HCT116 (cell line): ENCODE measurements at regions not wholly inside any gene's neighbourhood (a gene's known extent, or its start where the extent isn't known, plus 50 kb on each side); places are given as distances from the start of the nearest gene placed in this dataset.

Source experiments
- ATAC-seq: fragments of 200-7000 bp; cut with Tn5 transposase; 2 replicates; pipeline ENCODE4 v1.9.1; 2020; ENCODE audit warnings: mild to moderate bottlenecking, moderate library complexity
- BruUV-seq: library from RNA; stranded (reverse); fragments of 400-500 nt; replicated peaks from 2 replicates; lab custom pipeline; 2021; lab: Mats Ljungman, UMichigan
- CTCF ChIA-PET: fragments of 300-600 bp; sonication (Branson Sonifier 250); formaldehyde crosslinking; loops from one replicate; lab custom pipeline; 2021; ENCODE audit warnings: antibody characterized with exemption; lab: Charles Lee
- POLR2A ChIA-PET: fragments of 300-600, 350-600 bp; sonication (Branson Sonifier 250); formaldehyde crosslinking; loops from one replicate; lab custom pipeline; 2021; ENCODE audit warnings: antibody characterized with exemption; lab: Charles Lee
- RAD21 ChIA-PET, 2 experiments: fragments of 300-600 bp; sonication (Branson Sonifier 250); formaldehyde crosslinking; loops; one replicate each; lab custom pipeline; 2023; ENCODE audit warnings: low total read pairs in 2 of 2; ENCODE audit not compliant: uncharacterized antibody in 2 of 2, unreplicated experiment in 2 of 2, low non-redundant PET in 1 of 2; lab: Charles Lee
- DNase-seq: peaks from one replicate; pipeline ENCODE4 v3.0.0-alpha.2; 2010; ENCODE audit warnings: low read depth, low spot score
- H2AFZ ChIP-seq: fragments of 200-600 bp; shearing (Covaris generic), sonication (generic); 2 replicates; pipeline ENCODE4 v1.6.1; 2017; ENCODE audit warnings: low read depth, mixed run types, mixed read lengths, antibody characterized with exemption, low read length; ENCODE audit not compliant: poor library complexity, severe bottlenecking
- H3K27ac ChIP-seq: 2 replicates; pipeline ENCODE4 v1.5.1; 2012; ENCODE audit warnings: low read depth, low read length
- H3K27me3 ChIP-seq: fragments of 200-600 bp; sonication (generic); 2 replicates; pipeline ENCODE4 v1.6.1; 2016; ENCODE audit warnings: mixed run types, low read length, mixed read lengths; ENCODE audit not compliant: insufficient read depth
- H3K36me3 ChIP-seq, 2 experiments: fragments of 200-500 bp in 1 of 2; fragments of 200-600 bp in 1 of 2; sonication (Bioruptor generic) in 1 of 2; sonication (generic) in 1 of 2; 2 replicates each; pipeline versions ENCODE4 v1.5.1 to v1.6.1; 2014 to 2016; ENCODE audit warnings: low read length in 2 of 2, inconsistent platforms in 1 of 2, mixed read lengths in 1 of 2, mixed run types in 1 of 2; ENCODE audit not compliant: insufficient read depth in 2 of 2, control insufficient read depth in 1 of 2
- H3K4me1 ChIP-seq, 2 experiments: fragments of 200-600 bp in 1 of 2; sonication (generic) in 1 of 2; 2 replicates each; pipeline versions ENCODE4 v1.5.1 to v1.6.1; 2012 to 2017; ENCODE audit warnings: low read length in 2 of 2, inconsistent platforms in 1 of 2, mild to moderate bottlenecking in 1 of 2, mixed read lengths in 1 of 2, mixed run types in 1 of 2, moderate library complexity in 1 of 2; ENCODE audit not compliant: insufficient read depth in 2 of 2, control insufficient read depth in 1 of 2
- H3K4me2 ChIP-seq: fragments of 200-600 bp; sonication (generic); 2 replicates; pipeline ENCODE4 v1.6.1; 2017; ENCODE audit warnings: mixed run types, low read length, mixed read lengths
- H3K4me3 ChIP-seq, 2 experiments: fragments of 200-600 bp in 1 of 2; sonication (generic) in 1 of 2; replicated peaks in 1 of 2; 2 replicates each; pipeline ENCODE4 v1.5.1; 2011 to 2016; ENCODE audit warnings: low read length in 2 of 2, control low read depth in 1 of 2, low read depth in 1 of 2, mild to moderate bottlenecking in 1 of 2, mixed read lengths in 1 of 2, mixed run types in 1 of 2
- H3K79me2 ChIP-seq: fragments of 200-600 bp; sonication (generic); 2 replicates; pipeline ENCODE4 v1.6.1; 2017; ENCODE audit warnings: mild to moderate bottlenecking, mixed run types, low read length, moderate library complexity, mixed read lengths; ENCODE audit not compliant: insufficient read depth
- H3K9ac ChIP-seq: fragments of 200-600 bp; sonication (generic); 2 replicates; pipeline ENCODE4 v1.6.1; 2016; ENCODE audit warnings: low read length, mixed read lengths
- H3K9me2 ChIP-seq: fragments of 200-600 bp; sonication (generic), shearing (Covaris generic); 2 replicates; pipeline ENCODE4 v1.6.1; 2017; ENCODE audit warnings: mixed run types, mild to moderate bottlenecking, moderate library complexity; ENCODE audit not compliant: insufficient read depth
- H3K9me3 ChIP-seq, 2 experiments: fragments of 200-500 bp in 1 of 2; fragments of 200-600 bp in 1 of 2; sonication (Bioruptor generic) in 1 of 2; sonication (generic) in 1 of 2; 2 replicates each; pipeline ENCODE4 v1.6.1; 2014 to 2017; ENCODE audit warnings: low read length in 2 of 2, mixed read lengths in 2 of 2, inconsistent platforms in 1 of 2, low read depth in 1 of 2, mild to moderate bottlenecking in 1 of 2, mixed run types in 1 of 2, moderate library complexity in 1 of 2; ENCODE audit not compliant: control insufficient read depth in 1 of 2, insufficient read depth in 1 of 2
- H4K20me1 ChIP-seq: fragments of 200-600 bp; sonication (generic), shearing (Covaris generic); 2 replicates; pipeline ENCODE4 v1.6.1; 2017; ENCODE audit warnings: mixed run types, mild to moderate bottlenecking, moderate library complexity; ENCODE audit not compliant: insufficient read depth
- ATF3 ChIP-seq: IDR thresholded peaks from 2 replicates; pipeline ENCODE4 v1.6.1; 2012
- CBX3 ChIP-seq: IDR thresholded peaks from 2 replicates; pipeline ENCODE4 v1.6.1; 2012; ENCODE audit warnings: low read depth
- EGR1 ChIP-seq: IDR thresholded peaks from 2 replicates; pipeline ENCODE4 v1.6.1; 2012; ENCODE audit warnings: low read depth
- ELF1 ChIP-seq: IDR thresholded peaks from 2 replicates; pipeline ENCODE4 v1.6.1; 2012; ENCODE audit warnings: low read depth, borderline replicate concordance
- EZH2phosphoT487 ChIP-seq: fragments of 200-600 bp; IDR thresholded peaks from 2 replicates; pipeline ENCODE4 v1.6.1; 2018; ENCODE audit warnings: antibody characterized with exemption, borderline replicate concordance
- MAX ChIP-seq: IDR thresholded peaks from 2 replicates; pipeline ENCODE4 v1.6.1; 2012
- POLR2A ChIP-seq: IDR thresholded peaks from 2 replicates; pipeline ENCODE4 v1.7.0; 2011; ENCODE audit warnings: borderline replicate concordance; ENCODE audit not compliant: insufficient read depth, insufficient read length; ENCODE audit errors: extremely low read depth
- POLR2AphosphoS5 ChIP-seq: IDR thresholded peaks from 2 replicates; pipeline ENCODE4 v1.6.1; 2011; ENCODE audit warnings: mild to moderate bottlenecking, low read depth, low read length, moderate library complexity
- RAD21 ChIP-seq: IDR thresholded peaks from 2 replicates; pipeline ENCODE4 v1.6.1; 2012; ENCODE audit warnings: low read depth, mild to moderate bottlenecking
- SIN3A ChIP-seq: IDR thresholded peaks from 2 replicates; pipeline ENCODE4 v1.6.1; 2012; ENCODE audit warnings: low read depth
- YY1 ChIP-seq: IDR thresholded peaks from 2 replicates; pipeline ENCODE4 v1.6.1; 2011; ENCODE audit warnings: low read length, low read depth, moderate library complexity, mild to moderate bottlenecking; ENCODE audit not compliant: insufficient replicate concordance; ENCODE audit errors: extremely low read depth
- ZBTB33 ChIP-seq: IDR thresholded peaks from 2 replicates; pipeline ENCODE4 v1.6.1; 2011; ENCODE audit warnings: mild to moderate bottlenecking, low read length, moderate library complexity; ENCODE audit not compliant: insufficient replicate concordance; ENCODE audit errors: extremely low read depth
- ZFX ChIP-seq: fragments of 450-650 bp; IDR thresholded peaks from 2 replicates; pipeline ENCODE4 v1.6.1; 2017
- intact Hi-C: fragments of 100-400 bp; cut with micrococcal nuclease; formaldehyde crosslinking; loops from 2 replicates; pipeline ENCODE4 v1.10.0; 2022

GRCh38 chr10:37566332-37566731 is 291.1 kb downstream of the ZNF248 start:
- ChIA-PET CTCF (no interaction called here), POLR2A (no interaction called here), RAD21 (no interaction called here)
- Histone ChIP-seq H3K9me2 (no peaks in the 10 kb centered on the region), H3K9ac (no peak overlapping the region), H3K4me1 (no peaks in the 10 kb centered on the region), H3K4me2 (no peak overlapping the region), H3K27ac (no peak overlapping the region), H3K9me3 (no peaks in the 10 kb centered on the region; a peak in 2 of 4 replicates), H3K4me3 (no peak overlapping the region), H2AFZ (no peak overlapping the region), H3K27me3 (no peaks in the 10 kb centered on the region), H3K36me3 (no peaks in the 10 kb centered on the region), H4K20me1 (no peaks in the 10 kb centered on the region), H3K79me2 (no peaks in the 10 kb centered on the region)
- no peak for DNase-seq
- BruUV-seq: no TSS peak
- no peak for ATAC-seq
- intact Hi-C loops: no loop called here
- no peak for TF ChIP-seq CBX3

GRCh38 chr10:37563715-37564108 is 293.7 kb downstream of the ZNF248 start:
- ChIA-PET RAD21 (no interaction called here), POLR2A (no interaction called here), CTCF (no interaction called here)
- H3K9me2 ChIP-seq: no peaks in the 10 kb centered on the region
- H2AFZ ChIP-seq: no peak overlapping the region
- H3K27ac ChIP-seq: no peak overlapping the region
- intact Hi-C loops: no loop called here
- TF ChIP-seq RAD21 (no peak), POLR2AphosphoS5 (no peak), SIN3A (no peak), POLR2A (no peak), YY1 (no peak), EGR1 (no peak), ELF1 (no peak), MAX (no peak), ZFX (no peak), CBX3 (no peak), ZBTB33 (no peak), ATF3 (no peak), EZH2phosphoT487 (no peak)
- H3K79me2 ChIP-seq: no peaks in the 10 kb centered on the region
- H3K4me2 ChIP-seq: no peak overlapping the region
- no peaks in the 10 kb centered on the region for H3K36me3 ChIP-seq
- no peak overlapping the region for H3K4me3 ChIP-seq
- H4K20me1 ChIP-seq: no peaks in the 10 kb centered on the region
- no peaks in the 10 kb centered on the region; a peak in 1 of 4 replicates for H3K9me3 ChIP-seq
- BruUV-seq: no TSS peak
- DNase-seq (no peak), ATAC-seq (no peak)
- no peak overlapping the region for H3K9ac ChIP-seq
- H3K4me1 ChIP-seq: no peaks in the 10 kb centered on the region
- H3K27me3 ChIP-seq: no peaks in the 10 kb centered on the region
